Kidney (tissue), 13 donors: ENCODE measurements at regions not wholly inside any gene's neighbourhood (a gene's known extent, or its start where the extent isn't known, plus 50 kb on each side); places are given as distances from the start of the nearest gene placed in this dataset.

Experiments
- DNase-seq, 5 donors: peaks; one replicate each; pipeline ENCODE4 v3.0.0-alpha.2; 2013 to 2020
- FAIRE-seq: peaks from 2 replicates; lab custom pipeline; 2012; peaks lifted over from hg19 to GRCh38; lab: Jason Lieb, UNC
- H3K27ac ChIP-seq, 2 donors: one replicate each; pipeline ENCODE4 v1.7.0; 2013; ENCODE audit warnings: low read depth in 2 of 2, low read length in 2 of 2, inconsistent platforms in 1 of 2
- H3K27me3 ChIP-seq: one replicate; pipeline ENCODE4 v1.7.1; 2013; ENCODE audit warnings: low read length, inconsistent platforms; ENCODE audit not compliant: control insufficient read depth, insufficient read depth
- H3K36me3 ChIP-seq, 3 donors: one replicate each; pipeline versions ENCODE4 v1.7.0 to v1.7.1; 2013; ENCODE audit warnings: low read length in 3 of 3, control low read depth in 1 of 3, inconsistent platforms in 1 of 3; ENCODE audit not compliant: insufficient read depth in 3 of 3, control insufficient read depth in 2 of 3
- H3K4me1 ChIP-seq, 3 donors: one replicate each; pipeline versions ENCODE4 v1.7.0 to v1.7.1; 2013; ENCODE audit warnings: low read length in 3 of 3, inconsistent platforms in 1 of 3, low read depth in 1 of 3; ENCODE audit not compliant: control insufficient read depth in 2 of 3, insufficient read depth in 2 of 3
- H3K4me3 ChIP-seq, 3 donors: one replicate each; pipeline versions ENCODE4 v1.7.0 to v1.8.1; 2013; ENCODE audit warnings: low read length in 3 of 3, control low read depth in 1 of 3, inconsistent platforms in 1 of 3
- H3K9ac ChIP-seq, 3 donors: one replicate each; pipeline versions ENCODE4 v1.7.0 to v1.7.1; 2013; ENCODE audit warnings: low read length in 3 of 3, control low read depth in 1 of 3, inconsistent platforms in 1 of 3
- H3K9me3 ChIP-seq, 3 donors: one replicate each; pipeline versions ENCODE4 v1.7.0 to v1.7.1; 2013; ENCODE audit warnings: low read length in 3 of 3, control low read depth in 1 of 3, inconsistent platforms in 1 of 3; ENCODE audit not compliant: control insufficient read depth in 2 of 3, insufficient read depth in 1 of 3
- intact Hi-C: fragments of 100-400 bp; cut with DNase I; formaldehyde crosslinking; loops from one replicate; pipeline ENCODE4 v1.11.1; 2022
- TF ChIP-seq, protein P1 (sequence below): IDR thresholded peaks from 3 replicates; pipeline ENCODE4 v1.5.1; 2012; ENCODE audit warnings: mild to moderate bottlenecking, moderate library complexity, borderline replicate concordance; ENCODE audit not compliant: insufficient read depth; ENCODE audit errors: extremely low read depth
- donor health status: control.
- donor health status: control.
- donor health status: control.
- donor health status: control.
- donor health status: control.
- donor health status: DM: yes; HTN: yes; CAD: no.
- donor health status: Normal renal cell carcinoma (clear cell type).

DNA sequence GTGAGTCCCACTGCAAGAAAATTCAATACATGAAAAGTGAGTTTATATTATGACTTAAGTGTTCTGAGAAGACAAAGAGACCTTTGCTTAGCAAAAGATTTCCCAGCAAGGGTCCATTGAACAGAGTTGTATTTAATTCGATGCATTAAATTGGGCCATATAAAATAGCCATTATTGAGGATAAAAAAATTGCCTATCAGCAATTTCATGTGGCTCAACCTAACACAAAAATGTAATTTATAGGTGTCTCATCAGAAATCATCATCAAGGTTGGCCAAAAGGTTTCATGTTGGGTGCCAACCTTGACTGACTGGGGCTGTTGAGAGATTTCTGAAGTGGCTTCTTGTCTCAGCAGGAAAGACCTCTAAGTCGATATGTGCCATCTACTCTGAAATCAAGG, 84.8 kb upstream of the TOX3 start:
- Histone ChIP-seq H3K4me1 (no peaks in the 10 kb centered on the region), H3K9me3 (peaks cover 0 to 5% (median 0%) of the 10 kb centered on the region in 3 donors), H3K27ac (no peak overlapping the region), H3K36me3 (no peaks in the 10 kb centered on the region), H3K27me3 (no peaks in the 10 kb centered on the region), H3K9ac (no peak overlapping the region), H3K4me3 (no peak overlapping the region)
- intact Hi-C loops: no loop called here
- FAIRE-seq: no peak
- DNase-seq: no peak
- TF ChIP-seq, protein P1, sequence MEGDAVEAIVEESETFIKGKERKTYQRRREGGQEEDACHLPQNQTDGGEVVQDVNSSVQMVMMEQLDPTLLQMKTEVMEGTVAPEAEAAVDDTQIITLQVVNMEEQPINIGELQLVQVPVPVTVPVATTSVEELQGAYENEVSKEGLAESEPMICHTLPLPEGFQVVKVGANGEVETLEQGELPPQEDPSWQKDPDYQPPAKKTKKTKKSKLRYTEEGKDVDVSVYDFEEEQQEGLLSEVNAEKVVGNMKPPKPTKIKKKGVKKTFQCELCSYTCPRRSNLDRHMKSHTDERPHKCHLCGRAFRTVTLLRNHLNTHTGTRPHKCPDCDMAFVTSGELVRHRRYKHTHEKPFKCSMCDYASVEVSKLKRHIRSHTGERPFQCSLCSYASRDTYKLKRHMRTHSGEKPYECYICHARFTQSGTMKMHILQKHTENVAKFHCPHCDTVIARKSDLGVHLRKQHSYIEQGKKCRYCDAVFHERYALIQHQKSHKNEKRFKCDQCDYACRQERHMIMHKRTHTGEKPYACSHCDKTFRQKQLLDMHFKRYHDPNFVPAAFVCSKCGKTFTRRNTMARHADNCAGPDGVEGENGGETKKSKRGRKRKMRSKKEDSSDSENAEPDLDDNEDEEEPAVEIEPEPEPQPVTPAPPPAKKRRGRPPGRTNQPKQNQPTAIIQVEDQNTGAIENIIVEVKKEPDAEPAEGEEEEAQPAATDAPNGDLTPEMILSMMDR: no peak

DNA sequence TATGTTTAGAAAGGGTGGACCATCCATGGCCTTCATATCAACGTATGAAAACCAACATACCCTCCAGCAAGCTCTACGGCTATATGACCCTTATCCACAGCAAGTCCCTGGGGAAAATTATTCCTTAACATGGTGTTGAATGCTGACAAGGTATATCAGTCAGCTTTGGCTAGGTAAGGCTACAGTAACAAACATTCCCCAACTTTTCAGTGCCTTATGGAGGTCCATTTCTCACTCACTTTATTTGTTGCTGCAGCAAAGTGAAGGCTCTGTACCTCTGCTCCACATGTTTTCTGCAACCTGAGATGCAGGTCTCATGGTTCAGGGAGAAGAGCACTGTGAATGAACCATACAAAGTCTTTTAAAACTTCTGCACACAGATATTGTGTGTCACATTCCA, 83.8 kb upstream of the TOX3 start:
- Histone ChIP-seq H3K9me3 (no peaks in the 10 kb centered on the region), H3K36me3 (no peaks in the 10 kb centered on the region), H3K9ac (no peak overlapping the region), H3K27ac (no peak overlapping the region), H3K27me3 (no peaks in the 10 kb centered on the region), H3K4me3 (no peak overlapping the region), H3K4me1 (no peaks in the 10 kb centered on the region)
- DNase-seq (no peak), FAIRE-seq (no peak)
- intact Hi-C loops: no loop called here
- TF ChIP-seq, protein P1: no peak

DNA sequence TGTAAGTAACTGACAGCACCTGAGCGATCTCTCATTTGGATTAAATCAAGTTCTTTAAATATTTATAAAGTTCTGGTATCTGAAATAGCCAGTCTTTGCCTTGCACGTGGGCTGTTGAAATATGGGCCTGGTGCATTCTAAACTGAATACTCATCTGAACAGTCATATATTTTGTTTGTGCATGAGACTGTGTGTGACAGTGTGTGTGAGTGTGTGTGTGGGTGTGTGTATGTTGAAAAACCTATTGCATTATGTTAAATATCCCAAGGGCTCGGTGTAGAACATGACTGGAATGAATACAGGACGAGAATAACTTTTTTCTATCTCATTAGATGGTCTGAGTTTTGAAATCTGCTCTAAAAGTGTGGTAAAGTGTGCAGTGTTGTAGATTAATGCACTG, 82.4 kb upstream of the TOX3 start:
- no peaks in the 10 kb centered on the region for H3K4me1 ChIP-seq
- H3K36me3 ChIP-seq: no peaks in the 10 kb centered on the region
- H3K9ac ChIP-seq: no peak overlapping the region
- H3K27me3 ChIP-seq: no peaks in the 10 kb centered on the region
- intact Hi-C loops: loop anchor here (5.0 kb wide), 1 partner anchor 52 kb away; no protein-coding TSS in a partner anchor
- DNase-seq (no peak), FAIRE-seq (no peak)
- no peak overlapping the region for H3K27ac ChIP-seq
- H3K4me3 ChIP-seq: no peak overlapping the region
- TF ChIP-seq, protein P1: no peak
- H3K9me3 ChIP-seq: no peaks in the 10 kb centered on the region

DNA sequence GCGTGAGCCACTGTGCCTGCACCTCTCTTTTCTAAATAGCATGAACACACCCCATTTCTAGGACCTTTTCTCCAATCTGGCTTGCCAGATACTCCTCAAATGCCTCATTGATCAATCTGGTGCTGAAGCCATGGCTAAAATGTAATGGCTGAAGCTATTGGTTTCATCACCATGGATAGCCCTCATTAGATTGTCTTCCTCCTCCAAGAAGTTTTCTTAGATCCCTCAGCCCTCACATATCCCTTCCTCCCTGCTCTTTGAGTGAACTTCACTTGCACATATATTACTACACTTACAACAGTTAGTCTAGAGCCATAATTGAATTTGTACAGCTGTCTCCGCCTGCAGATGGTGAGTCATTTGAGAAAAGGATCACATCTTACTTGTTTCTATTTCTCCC, 77.9 kb upstream of the TOX3 start:
- TF ChIP-seq, protein P1: no peak
- H3K27me3 ChIP-seq: no peaks in the 10 kb centered on the region
- FAIRE-seq: no peak
- no peak overlapping the region for H3K4me3 ChIP-seq
- H3K27ac ChIP-seq: no peak overlapping the region
- H3K36me3 ChIP-seq: no peaks in the 10 kb centered on the region
- H3K9me3 ChIP-seq: no peaks in the 10 kb centered on the region
- no peak overlapping the region for H3K9ac ChIP-seq
- no peak for DNase-seq
- H3K4me1 ChIP-seq: no peaks in the 10 kb centered on the region
- intact Hi-C loops: loop anchor here (5.0 kb wide), 1 partner anchor 48 kb away; no protein-coding TSS in a partner anchor
